A673 (cell line): ENCODE measurements at regions not wholly inside any gene's neighbourhood (a gene's known extent, or its start where the extent isn't known, plus 50 kb on each side); places are given as distances from the start of the nearest gene placed in this dataset.

ENCODE experiments used
- BruUV-seq: library from RNA; stranded (reverse); fragments of 400-500 nt; replicated peaks from 2 replicates; lab custom pipeline; 2021; lab: Mats Ljungman, UMichigan
- CTCF ChIA-PET: fragments of 300-600 bp; sonication (Branson Sonifier 250); formaldehyde crosslinking; loops from one replicate; lab custom pipeline; 2022; ENCODE audit warnings: antibody characterized with exemption; lab: Charles Lee
- POLR2A ChIA-PET: fragments of 300-600 bp; sonication (Branson Sonifier 250); formaldehyde crosslinking; loops from one replicate; lab custom pipeline; 2022; ENCODE audit warnings: antibody characterized with exemption; ENCODE audit not compliant: low non-redundant PET; lab: Charles Lee
- DNase-seq: peaks from one replicate; pipeline ENCODE4 v3.0.0-alpha.2; 2015; ENCODE audit warnings: low spot score
- H3K27ac ChIP-seq: fragments of 200-600 bp; sonication (generic); 2 replicates; pipeline ENCODE4 v1.5.1; 2016; ENCODE audit warnings: mixed run types, low read depth, mild to moderate bottlenecking, mixed read lengths, antibody characterized with exemption, low read length; ENCODE audit not compliant: poor library complexity, severe bottlenecking
- H3K27me3 ChIP-seq: fragments of 200-600 bp; sonication (generic); replicated peaks from 2 replicates; pipeline ENCODE4 v1.6.1; 2017; ENCODE audit warnings: mixed run types, low read depth, mild to moderate bottlenecking, mixed read lengths, antibody characterized with exemption, low read length; ENCODE audit not compliant: insufficient read depth, poor library complexity
- H3K36me3 ChIP-seq: fragments of 200-600 bp; sonication (generic); 2 replicates; pipeline ENCODE4 v1.6.1; 2016; ENCODE audit warnings: mixed run types, mild to moderate bottlenecking, mixed read lengths, antibody characterized with exemption, low read length; ENCODE audit not compliant: insufficient read depth, poor library complexity, severe bottlenecking
- H3K4me1 ChIP-seq: fragments of 200-600 bp; sonication (generic); 2 replicates; pipeline ENCODE4 v1.6.1; 2017; ENCODE audit warnings: mixed run types, mild to moderate bottlenecking, mixed read lengths, antibody characterized with exemption, low read length; ENCODE audit not compliant: insufficient read depth, poor library complexity, severe bottlenecking
- H3K4me3 ChIP-seq: fragments of 200-600 bp; sonication (generic); 2 replicates; pipeline ENCODE4 v1.5.1; 2016; ENCODE audit warnings: low read depth, mixed run types, mild to moderate bottlenecking, mixed read lengths, low read length; ENCODE audit not compliant: poor library complexity, severe bottlenecking
- H3K9me3 ChIP-seq: fragments of 200-600 bp; sonication (generic); 2 replicates; pipeline ENCODE4 v1.6.1; 2016; ENCODE audit warnings: mixed run types, low read depth, mild to moderate bottlenecking, mixed read lengths, antibody characterized with exemption, low read length; ENCODE audit not compliant: poor library complexity, severe bottlenecking
- CTCF ChIP-seq: fragments of 300-800, 200-600 bp; sonication (generic); conservative IDR thresholded peaks from 2 replicates; pipeline ENCODE4 v1.5.1; 2017; ENCODE audit warnings: low read depth, mild to moderate bottlenecking, antibody characterized with exemption, low read length, moderate library complexity, mixed read lengths
- EZH2 ChIP-seq: fragments of 200-600 bp; sonication (generic); IDR thresholded peaks from 2 replicates; pipeline ENCODE4 v1.6.1; 2017; ENCODE audit warnings: borderline replicate concordance, low read depth, mild to moderate bottlenecking, mixed read lengths, antibody characterized with exemption, low read length; ENCODE audit not compliant: poor library complexity, severe bottlenecking
- intact Hi-C: fragments of 100-400 bp; cut with micrococcal nuclease; formaldehyde crosslinking; loops from one replicate; pipeline ENCODE4 v1.10.0; 2022; ENCODE audit not compliant: unreplicated experiment

GRCh38 chr20:59459586-59459985 is 144.8 kb upstream of the PHACTR3 start:
- BruUV-seq: no TSS peak
- Histone ChIP-seq H3K4me3 (no peak overlapping the region), H3K27ac (no peak overlapping the region), H3K27me3 (peaks cover 3% of the 10 kb centered on the region), H3K9me3 (no peaks in the 10 kb centered on the region), H3K36me3 (no peaks in the 10 kb centered on the region), H3K4me1 (no peaks in the 10 kb centered on the region)
- ChIA-PET CTCF (no interaction called here), POLR2A (no interaction called here)
- intact Hi-C loops: loop anchor here (5.0 kb wide), 1 partner anchor 237 kb away; no protein-coding TSS in a partner anchor
- no peak for TF ChIP-seq EZH2
- TF ChIP-seq CTCF: no peak
- DNase-seq: no peak

- POLR2A ChIA-PET: no interaction called here
- no TSS peak for BruUV-seq
Observed at GRCh38 chr20:59460352-59460751, 144.0 kb upstream of the PHACTR3 start.

GRCh38 chr20:59461526-59461925 is 142.8 kb upstream of the PHACTR3 start:
- intact Hi-C loops: no loop called here
- TF ChIP-seq EZH2 (no peak), CTCF (no peak)
- no peak overlapping the region for H3K4me3 ChIP-seq
- DNase-seq: no peak
- no peaks in the 10 kb centered on the region for H3K4me1 ChIP-seq
- no peak overlapping the region for H3K27ac ChIP-seq
- no TSS peak for BruUV-seq
- ChIA-PET CTCF (no interaction called here), POLR2A (no interaction called here)
- peaks cover 3% of the 10 kb centered on the region for H3K27me3 ChIP-seq
- H3K9me3 ChIP-seq: no peaks in the 10 kb centered on the region
- H3K36me3 ChIP-seq: no peaks in the 10 kb centered on the region

More at GRCh38 chr20:59460352-59460751, 144.0 kb upstream of the PHACTR3 start:
- CTCF ChIA-PET: no interaction called here
- H3K9me3 ChIP-seq: no peaks in the 10 kb centered on the region
- no peak overlapping the region for H3K27ac ChIP-seq
- H3K4me1 ChIP-seq: no peaks in the 10 kb centered on the region
- no peak for TF ChIP-seq EZH2
- TF ChIP-seq CTCF: no peak
- intact Hi-C loops: no loop called here
- peaks cover 3% of the 10 kb centered on the region for H3K27me3 ChIP-seq
- no peaks in the 10 kb centered on the region for H3K36me3 ChIP-seq
- DNase-seq: no peak
- H3K4me3 ChIP-seq: no peak overlapping the region
